Vagina (tissue), 2 donors: ENCODE measurements at regions not wholly inside any gene's neighbourhood (a gene's known extent, or its start where the extent isn't known, plus 50 kb on each side); places are given as distances from the start of the nearest gene placed in this dataset.

ENCODE experiments used
- DNase-seq, 2 donors: peaks; one replicate each; pipeline ENCODE4 v3.0.0-alpha.2; 2017; ENCODE audit errors: extremely low spot score in 2 of 2
- H3K27ac ChIP-seq: fragments of 200-600 bp; sonication (generic); one replicate; pipeline ENCODE4 v1.5.1; 2019
- H3K27me3 ChIP-seq: fragments of 200-600 bp; sonication (generic); one replicate; pipeline ENCODE4 v1.5.1; 2019
- H3K36me3 ChIP-seq, 2 donors: fragments of 200-600 bp; sonication (generic); one replicate each; pipeline ENCODE4 v1.5.1; 2017 to 2019
- H3K4me1 ChIP-seq: fragments of 200-600 bp; sonication (generic); one replicate; pipeline ENCODE4 v1.5.1; 2019
- H3K4me3 ChIP-seq, 2 donors: fragments of 200-600 bp; sonication (generic); 1 replicate in 1 of 2; 2 replicates in 1 of 2; pipeline ENCODE4 v1.5.1; 2016 to 2019
- H3K9me3 ChIP-seq: fragments of 200-600 bp; sonication (generic); one replicate; pipeline ENCODE4 v1.5.1; 2019
- POLR2A ChIP-seq, 2 donors: fragments of 450-650 bp; IDR thresholded peaks; one replicate each; pipeline ENCODE4 v1.6.1; 2017; ENCODE audit warnings: antibody characterized with exemption in 2 of 2, mild to moderate bottlenecking in 2 of 2, moderate library complexity in 2 of 2
- POLR2AphosphoS5 ChIP-seq, 2 donors: sonication (generic); formaldehyde crosslinking; IDR thresholded peaks; one replicate each; pipeline ENCODE4 v1.9.0; 2017; ENCODE audit warnings: antibody characterized with exemption in 2 of 2, mild to moderate bottlenecking in 2 of 2, low read depth in 1 of 2; ENCODE audit not compliant: insufficient read depth in 1 of 2
- intact Hi-C: fragments of 100-400 bp; cut with DNase I; formaldehyde crosslinking; loops from one replicate; pipeline ENCODE4 v1.15.1; 2023
- TF ChIP-seq, protein P1 (sequence below), 3 experiments: fragments of 450-650 bp in 2 of 3; fragments of 200-600 bp in 1 of 3; sonication (generic) in 1 of 3; IDR thresholded peaks; one replicate each; pipeline ENCODE4 v1.5.1; 2017 to 2019; ENCODE audit warnings: antibody characterized with exemption in 3 of 3, mild to moderate bottlenecking in 2 of 3, moderate library complexity in 2 of 3

DNA sequence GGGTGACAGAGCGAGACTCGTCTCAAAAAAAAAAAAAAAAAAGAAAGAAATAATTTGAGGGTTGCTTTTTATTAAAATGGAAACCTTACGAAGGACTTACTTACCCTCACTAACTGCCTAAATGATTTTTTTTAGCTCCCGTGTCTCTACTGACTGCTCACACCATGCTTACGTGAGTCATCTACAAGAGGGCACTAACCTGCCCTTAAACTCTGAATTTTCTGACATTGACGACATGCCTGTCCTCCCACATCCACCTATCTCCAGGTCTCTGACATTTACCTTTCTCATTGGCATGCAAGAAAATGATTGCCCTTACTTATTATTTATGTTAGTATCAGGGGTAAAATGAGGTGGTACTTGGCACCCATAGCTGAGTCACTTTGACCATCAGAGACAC, 1286.3 kb upstream of the AUTS2 start:
- Histone ChIP-seq H3K4me3 (no peak overlapping the region), H3K36me3 (no peaks in the 10 kb centered on the region), H3K27me3 (no peaks in the 10 kb centered on the region), H3K9me3 (no peaks in the 10 kb centered on the region), H3K4me1 (no peaks in the 10 kb centered on the region), H3K27ac (no peak overlapping the region)
- intact Hi-C loops: no loop called here
- no peak for DNase-seq
- TF ChIP-seq POLR2AphosphoS5 (IDR thresholded peaks at IDR 0.05; ENCODE audit: insufficient read depth in 1 of 2, low read depth in 1 of 2): no peak
- TF ChIP-seq, protein P1, sequence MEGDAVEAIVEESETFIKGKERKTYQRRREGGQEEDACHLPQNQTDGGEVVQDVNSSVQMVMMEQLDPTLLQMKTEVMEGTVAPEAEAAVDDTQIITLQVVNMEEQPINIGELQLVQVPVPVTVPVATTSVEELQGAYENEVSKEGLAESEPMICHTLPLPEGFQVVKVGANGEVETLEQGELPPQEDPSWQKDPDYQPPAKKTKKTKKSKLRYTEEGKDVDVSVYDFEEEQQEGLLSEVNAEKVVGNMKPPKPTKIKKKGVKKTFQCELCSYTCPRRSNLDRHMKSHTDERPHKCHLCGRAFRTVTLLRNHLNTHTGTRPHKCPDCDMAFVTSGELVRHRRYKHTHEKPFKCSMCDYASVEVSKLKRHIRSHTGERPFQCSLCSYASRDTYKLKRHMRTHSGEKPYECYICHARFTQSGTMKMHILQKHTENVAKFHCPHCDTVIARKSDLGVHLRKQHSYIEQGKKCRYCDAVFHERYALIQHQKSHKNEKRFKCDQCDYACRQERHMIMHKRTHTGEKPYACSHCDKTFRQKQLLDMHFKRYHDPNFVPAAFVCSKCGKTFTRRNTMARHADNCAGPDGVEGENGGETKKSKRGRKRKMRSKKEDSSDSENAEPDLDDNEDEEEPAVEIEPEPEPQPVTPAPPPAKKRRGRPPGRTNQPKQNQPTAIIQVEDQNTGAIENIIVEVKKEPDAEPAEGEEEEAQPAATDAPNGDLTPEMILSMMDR (IDR thresholded peaks at IDR 0.05): no peak
- no peak for TF ChIP-seq POLR2A (IDR thresholded peaks at IDR 0.05)

DNA sequence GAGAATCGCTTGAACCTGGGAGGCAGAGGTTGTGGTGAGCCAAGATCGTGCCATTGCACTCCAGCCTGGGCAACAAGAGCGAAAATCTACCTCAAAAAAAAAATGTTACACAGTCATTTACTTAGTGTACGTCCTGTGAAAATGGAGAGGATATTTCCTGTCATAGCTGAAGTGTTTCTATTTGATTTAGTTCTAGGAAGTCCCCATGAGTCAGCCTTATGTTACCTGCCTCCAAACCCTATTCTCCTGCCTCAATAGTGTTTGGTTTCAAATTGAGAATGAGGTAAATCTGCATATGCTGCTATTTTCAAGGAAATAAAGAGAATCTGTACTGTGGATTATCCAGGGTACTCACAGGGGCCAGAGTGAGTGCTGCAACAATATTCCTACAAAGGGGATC, 1284.5 kb upstream of the AUTS2 start:
- Histone ChIP-seq H3K27me3 (no peaks in the 10 kb centered on the region), H3K4me3 (no peak overlapping the region), H3K36me3 (no peaks in the 10 kb centered on the region), H3K9me3 (no peaks in the 10 kb centered on the region), H3K4me1 (no peaks in the 10 kb centered on the region), H3K27ac (no peak overlapping the region)
- TF ChIP-seq, protein P1 (IDR thresholded peaks at IDR 0.05): no peak
- no peak for TF ChIP-seq POLR2A (IDR thresholded peaks at IDR 0.05)
- TF ChIP-seq POLR2AphosphoS5 (IDR thresholded peaks at IDR 0.05; ENCODE audit: insufficient read depth in 1 of 2, low read depth in 1 of 2): no peak
- intact Hi-C loops: no loop called here
- DNase-seq: no peak

DNA sequence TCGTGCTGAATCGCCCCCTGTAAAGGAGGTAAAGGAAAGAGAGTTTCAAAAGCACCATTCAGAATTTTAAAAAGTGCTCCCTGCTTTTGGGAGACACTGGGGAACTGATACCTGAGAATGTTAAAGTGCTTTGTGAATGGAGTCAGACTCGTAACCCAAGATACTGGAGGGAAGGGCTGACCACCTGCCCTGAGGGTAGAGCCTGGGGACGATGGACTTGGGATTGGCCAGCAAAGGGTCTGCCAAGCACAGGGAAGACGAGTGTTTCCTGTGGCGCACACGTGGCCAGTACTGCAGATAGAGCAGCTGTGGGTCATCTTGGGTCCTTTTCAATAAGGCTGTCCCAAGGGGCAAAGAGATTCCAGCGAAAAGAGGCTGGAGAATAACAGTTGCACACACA, 1284.1 kb upstream of the AUTS2 start:
- no peaks in the 10 kb centered on the region for H3K27me3 ChIP-seq
- H3K4me1 ChIP-seq: no peaks in the 10 kb centered on the region
- TF ChIP-seq POLR2AphosphoS5 (IDR thresholded peaks at IDR 0.05; ENCODE audit: insufficient read depth in 1 of 2, low read depth in 1 of 2): no peak
- no peak for TF ChIP-seq POLR2A (IDR thresholded peaks at IDR 0.05)
- TF ChIP-seq, protein P1 (IDR thresholded peaks at IDR 0.05): no peak
- no peaks in the 10 kb centered on the region for H3K36me3 ChIP-seq
- no peaks in the 10 kb centered on the region for H3K9me3 ChIP-seq
- no peak for DNase-seq
- H3K4me3 ChIP-seq: no peak overlapping the region
- no peak overlapping the region for H3K27ac ChIP-seq
- intact Hi-C loops: no loop called here

DNA sequence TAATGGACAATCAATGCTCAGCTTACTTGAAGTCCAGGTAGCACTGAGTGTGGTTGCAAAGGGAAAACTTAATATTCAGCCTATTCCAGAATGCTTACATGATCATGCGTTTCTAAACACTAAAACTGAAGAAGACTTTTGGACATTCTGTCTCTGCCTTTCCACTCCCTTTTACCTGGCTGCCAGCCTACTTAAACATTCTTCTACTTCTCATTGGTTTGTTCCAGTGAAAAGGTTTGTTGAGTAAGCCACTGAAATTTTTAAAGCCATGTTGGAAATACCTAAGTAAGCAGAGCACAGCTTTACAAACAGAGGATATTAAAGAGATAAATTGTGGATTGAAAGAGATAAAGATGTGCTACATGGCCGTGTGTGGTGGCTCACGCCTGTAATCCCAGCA, 1280.8 kb upstream of the AUTS2 start:
- no peak for DNase-seq
- Histone ChIP-seq H3K4me1 (peaks cover 18% of the 10 kb centered on the region), H3K27ac (no peak overlapping the region), H3K4me3 (no peak overlapping the region), H3K27me3 (no peaks in the 10 kb centered on the region), H3K9me3 (no peaks in the 10 kb centered on the region), H3K36me3 (no peaks in the 10 kb centered on the region)
- intact Hi-C loops: no loop called here
- TF ChIP-seq POLR2A (IDR thresholded peaks at IDR 0.05) (no peak), POLR2AphosphoS5 (IDR thresholded peaks at IDR 0.05; ENCODE audit: insufficient read depth in 1 of 2, low read depth in 1 of 2) (no peak)
- TF ChIP-seq, protein P1 (IDR thresholded peaks at IDR 0.05): no peak

DNA sequence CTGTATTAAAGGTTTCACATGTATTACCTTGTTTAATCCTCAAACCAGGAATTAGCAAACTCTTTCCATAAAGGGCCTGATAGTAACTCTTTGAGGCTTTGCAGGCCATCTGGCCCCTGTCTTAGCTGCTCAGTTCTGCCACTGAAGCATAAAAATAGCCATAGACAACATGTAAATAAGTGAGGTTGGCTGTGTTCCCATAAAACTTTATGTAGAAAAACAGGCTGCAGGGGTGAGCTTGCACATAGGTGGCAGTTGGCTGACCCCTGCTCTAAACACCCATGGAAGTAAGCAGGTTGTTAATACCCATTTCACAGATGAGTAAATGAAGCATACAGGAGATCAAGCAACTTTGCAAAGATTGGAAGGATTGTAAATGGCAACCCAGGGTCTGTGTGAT, 1279.2 kb upstream of the AUTS2 start:
- intact Hi-C loops: no loop called here
- DNase-seq: no peak
- TF ChIP-seq, protein P1 (IDR thresholded peaks at IDR 0.05): no peak
- no peak for TF ChIP-seq POLR2A (IDR thresholded peaks at IDR 0.05)
- no peak for TF ChIP-seq POLR2AphosphoS5 (IDR thresholded peaks at IDR 0.05; ENCODE audit: insufficient read depth in 1 of 2, low read depth in 1 of 2)

More for the DNA sequence above, 1279.2 kb upstream of the AUTS2 start:
- Histone ChIP-seq H3K4me1 (peaks cover 18% of the 10 kb centered on the region), H3K27me3 (no peaks in the 10 kb centered on the region), H3K36me3 (no peaks in the 10 kb centered on the region), H3K27ac (no peak overlapping the region), H3K9me3 (no peaks in the 10 kb centered on the region), H3K4me3 (no peak overlapping the region)
